ENCODE measurements at regions not wholly inside any gene's neighbourhood (a gene's known extent, or its start where the extent isn't known, plus 50 kb on each side); places are given as distances from the start of the nearest gene placed in this dataset.
"Not testable (repeated sequence)": the region's sequence is repeated elsewhere in the genome, so short reads cannot be mapped to it uniquely, and the experiment has no call there.

DNA sequence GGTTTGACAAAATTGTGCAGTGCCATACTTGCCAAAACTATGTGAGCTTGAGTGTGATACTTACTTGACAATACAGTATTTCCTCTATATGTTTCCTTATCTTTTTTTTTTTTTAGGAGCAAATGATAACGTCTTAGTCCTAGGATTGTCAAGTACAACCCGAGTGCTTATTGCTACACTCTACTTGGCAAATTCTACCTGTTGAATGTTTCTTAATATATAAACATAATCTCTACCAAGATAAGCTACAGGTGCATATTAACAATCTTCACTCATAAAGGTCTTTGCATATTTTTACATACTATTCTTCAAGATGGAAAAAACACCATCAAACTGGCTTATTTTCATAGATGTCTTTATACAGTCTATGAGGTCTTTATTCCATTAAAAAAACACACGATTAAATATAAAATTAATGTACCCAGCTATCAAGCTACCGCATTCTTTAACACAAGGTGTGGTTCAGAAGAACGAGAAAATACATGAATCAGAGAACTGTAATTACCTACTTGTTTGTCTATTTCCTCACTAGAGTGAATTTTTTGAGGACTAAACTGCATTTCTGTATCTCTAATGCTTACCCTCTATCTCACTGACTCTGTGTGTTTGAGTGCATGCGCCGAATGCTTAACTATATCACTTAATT is 76.1 kb upstream of the PDSS1 start:
- no peaks in the 10 kb centered on the region for H3K4me1 ChIP-seq (ENCODE audit: control insufficient read depth, insufficient read depth, low read length)
- H3K27me3 ChIP-seq (ENCODE audit: control insufficient read depth, insufficient read depth, low read length): peaks cover 12% of the 10 kb centered on the region

DNA sequence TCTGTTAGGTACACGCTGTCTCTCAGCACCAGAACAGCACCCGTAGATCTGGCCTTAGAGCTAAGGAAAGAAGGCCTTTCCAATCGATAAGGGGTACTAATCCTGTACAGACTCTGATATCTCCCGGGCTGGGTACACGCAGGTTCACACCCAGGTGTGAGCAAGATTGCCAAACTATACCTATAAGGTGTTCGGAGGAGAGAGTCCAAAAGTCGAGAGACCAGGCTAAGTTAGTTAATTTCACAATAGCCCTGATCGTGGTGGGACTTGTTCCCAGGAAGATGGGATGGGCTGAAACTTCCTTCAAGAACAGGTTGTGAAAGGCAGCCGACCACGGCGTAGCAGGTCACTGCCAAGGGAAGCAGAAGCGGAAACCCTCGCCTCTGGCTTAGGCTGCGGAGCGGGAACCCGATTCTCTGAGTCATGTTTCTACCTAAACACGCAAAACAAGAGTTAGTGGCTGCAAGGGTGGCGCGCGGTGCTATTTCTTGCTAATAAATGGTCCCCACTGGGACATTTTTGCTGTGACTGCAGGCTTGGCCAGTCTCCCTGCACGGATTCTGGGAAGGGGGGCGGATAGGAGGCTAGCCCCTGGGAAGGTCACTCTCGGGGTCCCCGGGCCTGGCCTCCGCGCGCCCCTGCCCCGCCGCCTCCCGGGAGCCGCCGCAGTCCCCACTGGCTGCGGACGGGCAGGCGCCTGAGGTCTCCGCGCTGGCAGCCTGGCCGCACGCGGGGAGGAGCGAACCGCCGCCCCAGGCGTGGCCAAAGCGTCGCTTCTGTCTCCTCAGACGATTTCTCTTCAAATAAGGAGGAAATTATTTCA is 75.4 kb upstream of the PDSS1 start:
- H3K27me3 ChIP-seq (ENCODE audit: control insufficient read depth, insufficient read depth, low read length): peaks cover 12% of the 10 kb centered on the region

More for the DNA sequence above, 76.1 kb upstream of the PDSS1 start:
- Histone ChIP-seq H3K9ac (ENCODE audit: low read depth, low read length) (no peak overlapping the region), H3K36me3 (ENCODE audit: control insufficient read depth, insufficient read depth, low read length) (no peaks in the 10 kb centered on the region), H3K4me3 (ENCODE audit: low read depth, low read length) (peak overlapping the region; percentile 70), H3K9me3 (ENCODE audit: control insufficient read depth, insufficient read depth, low read length) (no peaks in the 10 kb centered on the region)

DNA sequence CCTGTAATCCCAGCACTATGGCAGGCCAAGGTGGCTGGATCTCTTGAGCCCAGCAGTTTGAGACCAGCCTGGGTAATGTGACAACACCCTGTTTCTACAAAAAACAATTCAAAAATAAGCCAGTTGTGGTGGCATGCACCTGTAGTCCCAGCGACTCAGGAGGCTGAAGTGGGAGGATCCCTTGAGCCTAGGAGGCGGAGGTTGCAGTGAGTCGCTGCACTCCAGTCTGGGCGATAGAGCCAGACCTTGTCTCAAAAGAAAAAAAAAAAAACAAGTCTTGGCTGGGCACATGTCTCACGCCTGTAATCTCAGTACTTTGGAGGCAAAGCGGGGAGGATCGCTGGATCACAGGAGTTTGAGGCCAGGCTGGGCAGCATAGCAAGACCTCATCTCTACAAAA is 74.6 kb upstream of the PDSS1 start:
- H3K4me3 ChIP-seq (ENCODE audit: low read depth, low read length): peak overlapping the region; percentile 70
- H3K4me1 ChIP-seq (ENCODE audit: control insufficient read depth, insufficient read depth, low read length): no peaks in the 10 kb centered on the region

More for the DNA sequence above, 75.4 kb upstream of the PDSS1 start:
- H3K4me1 ChIP-seq (ENCODE audit: control insufficient read depth, insufficient read depth, low read length): no peaks in the 10 kb centered on the region
- H3K4me3 ChIP-seq (ENCODE audit: low read depth, low read length): peak overlapping the region; percentile 70
- H3K9ac ChIP-seq (ENCODE audit: low read depth, low read length): no peak overlapping the region
- no peaks in the 10 kb centered on the region for H3K9me3 ChIP-seq (ENCODE audit: control insufficient read depth, insufficient read depth, low read length)
- no peaks in the 10 kb centered on the region for H3K36me3 ChIP-seq (ENCODE audit: control insufficient read depth, insufficient read depth, low read length)

DNA sequence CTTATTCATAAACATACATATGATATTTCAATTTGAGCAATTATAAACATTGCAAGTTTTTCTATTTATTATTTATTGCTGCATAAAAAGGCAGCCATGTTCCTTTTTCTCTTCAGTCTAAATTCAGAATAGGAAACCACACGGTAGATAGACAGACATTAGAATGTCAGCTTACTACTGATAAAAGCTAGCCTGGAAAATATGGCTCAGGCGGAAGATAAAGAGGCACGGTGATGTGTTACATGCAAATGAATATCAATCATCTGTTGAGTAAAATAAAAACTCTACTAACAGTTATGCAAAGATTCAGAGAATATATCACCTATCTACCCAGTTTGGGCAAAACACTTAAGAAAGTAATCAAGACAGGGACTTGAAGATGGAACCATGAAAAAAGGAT is 73.5 kb upstream of the PDSS1 start:
- Histone ChIP-seq H3K9ac (ENCODE audit: low read depth, low read length) (no peak overlapping the region), H3K9me3 (ENCODE audit: control insufficient read depth, insufficient read depth, low read length) (no peaks in the 10 kb centered on the region), H3K4me1 (ENCODE audit: control insufficient read depth, insufficient read depth, low read length) (no peaks in the 10 kb centered on the region), H3K36me3 (ENCODE audit: control insufficient read depth, insufficient read depth, low read length) (no peaks in the 10 kb centered on the region), H3K4me3 (ENCODE audit: low read depth, low read length) (no peak overlapping the region), H3K27me3 (ENCODE audit: control insufficient read depth, insufficient read depth, low read length) (peaks cover 12% of the 10 kb centered on the region)

More for the DNA sequence above, 74.6 kb upstream of the PDSS1 start:
- Histone ChIP-seq H3K9ac (ENCODE audit: low read depth, low read length) (no peak overlapping the region), H3K36me3 (ENCODE audit: control insufficient read depth, insufficient read depth, low read length) (no peaks in the 10 kb centered on the region), H3K27me3 (ENCODE audit: control insufficient read depth, insufficient read depth, low read length) (peaks cover 12% of the 10 kb centered on the region), H3K9me3 (ENCODE audit: control insufficient read depth, insufficient read depth, low read length) (no peaks in the 10 kb centered on the region)

DNA sequence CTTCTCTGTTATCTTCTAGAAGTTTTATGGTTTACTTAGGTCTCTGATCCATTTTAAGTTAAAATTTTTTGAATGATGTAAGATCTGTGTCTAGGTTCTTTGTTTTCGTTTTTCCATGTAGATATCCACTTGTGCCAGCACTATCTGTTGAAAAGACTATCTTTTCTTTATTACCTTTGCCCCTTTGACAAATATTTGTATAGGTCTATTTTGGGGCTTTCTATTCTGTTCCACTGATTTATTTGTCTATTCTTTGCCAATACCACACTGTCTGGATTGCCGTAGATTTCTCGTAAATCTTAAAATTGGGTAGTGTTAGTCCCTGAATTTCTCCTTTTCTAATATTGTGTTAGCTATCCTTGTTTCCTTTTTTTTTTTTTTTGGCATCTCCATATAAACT is 71.4 kb upstream of the PDSS1 start:
- no peaks in the 10 kb centered on the region for H3K36me3 ChIP-seq (ENCODE audit: control insufficient read depth, insufficient read depth, low read length)
- no peak overlapping the region for H3K9ac ChIP-seq (ENCODE audit: low read depth, low read length)
- no peaks in the 10 kb centered on the region for H3K9me3 ChIP-seq (ENCODE audit: control insufficient read depth, insufficient read depth, low read length)
- no peak overlapping the region for H3K4me3 ChIP-seq (ENCODE audit: low read depth, low read length)
- H3K4me1 ChIP-seq (ENCODE audit: control insufficient read depth, insufficient read depth, low read length): no peaks in the 10 kb centered on the region
- H3K27me3 ChIP-seq (ENCODE audit: control insufficient read depth, insufficient read depth, low read length): peaks cover 12% of the 10 kb centered on the region

DNA sequence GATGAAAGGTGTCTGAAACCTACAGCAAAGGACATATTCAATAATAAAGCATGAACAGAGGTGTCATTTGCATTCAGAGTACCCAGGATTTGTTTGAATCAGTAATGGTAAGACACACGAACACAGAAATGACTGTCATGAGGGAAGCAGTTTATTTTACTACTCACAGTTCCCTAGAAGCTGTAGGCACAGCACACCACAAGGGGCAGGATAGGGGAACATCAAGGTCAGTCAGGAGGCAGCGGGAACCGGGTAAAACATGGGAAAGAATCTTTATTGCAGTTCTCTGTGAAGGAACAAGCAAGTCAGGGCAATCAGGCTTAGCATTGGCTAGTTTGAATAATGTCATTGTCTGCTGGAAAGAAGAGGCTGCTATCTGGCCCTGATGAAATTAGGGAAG is 70.2 kb upstream of the PDSS1 start:
- peaks cover 2% of the 10 kb centered on the region for H3K27me3 ChIP-seq (ENCODE audit: control insufficient read depth, insufficient read depth, low read length)

DNA sequence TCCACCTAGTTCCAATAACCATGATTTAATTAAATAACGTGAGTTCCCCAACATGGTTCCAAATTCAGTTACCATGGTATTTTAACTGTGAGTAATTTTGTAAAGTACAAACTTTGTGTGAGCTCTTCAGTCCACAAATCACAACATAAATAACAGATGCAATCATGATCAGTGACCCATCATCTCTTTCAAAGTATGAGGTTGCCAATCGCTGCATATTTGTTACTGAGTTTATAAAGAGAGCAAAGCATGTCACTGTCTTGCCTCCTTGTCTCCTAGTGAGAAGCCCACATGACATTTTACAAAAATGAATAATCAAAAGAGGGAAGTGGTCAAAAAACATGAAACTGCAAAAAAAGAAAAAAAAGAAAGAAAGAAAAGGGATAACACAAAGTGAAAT is 69.1 kb upstream of the PDSS1 start:
- Histone ChIP-seq H3K9ac (ENCODE audit: low read depth, low read length) (no peak overlapping the region), H3K4me1 (ENCODE audit: control insufficient read depth, insufficient read depth, low read length) (no peaks in the 10 kb centered on the region), H3K27me3 (ENCODE audit: control insufficient read depth, insufficient read depth, low read length) (no peaks in the 10 kb centered on the region), H3K9me3 (ENCODE audit: control insufficient read depth, insufficient read depth, low read length) (no peaks in the 10 kb centered on the region), H3K36me3 (ENCODE audit: control insufficient read depth, insufficient read depth, low read length) (no peaks in the 10 kb centered on the region), H3K4me3 (ENCODE audit: low read depth, low read length) (no peak overlapping the region)

More for the DNA sequence above, 70.2 kb upstream of the PDSS1 start:
- Histone ChIP-seq H3K4me1 (ENCODE audit: control insufficient read depth, insufficient read depth, low read length) (no peaks in the 10 kb centered on the region), H3K4me3 (ENCODE audit: low read depth, low read length) (no peak overlapping the region), H3K9me3 (ENCODE audit: control insufficient read depth, insufficient read depth, low read length) (no peaks in the 10 kb centered on the region), H3K36me3 (ENCODE audit: control insufficient read depth, insufficient read depth, low read length) (no peaks in the 10 kb centered on the region), H3K9ac (ENCODE audit: low read depth, low read length) (no peak overlapping the region)

DNA sequence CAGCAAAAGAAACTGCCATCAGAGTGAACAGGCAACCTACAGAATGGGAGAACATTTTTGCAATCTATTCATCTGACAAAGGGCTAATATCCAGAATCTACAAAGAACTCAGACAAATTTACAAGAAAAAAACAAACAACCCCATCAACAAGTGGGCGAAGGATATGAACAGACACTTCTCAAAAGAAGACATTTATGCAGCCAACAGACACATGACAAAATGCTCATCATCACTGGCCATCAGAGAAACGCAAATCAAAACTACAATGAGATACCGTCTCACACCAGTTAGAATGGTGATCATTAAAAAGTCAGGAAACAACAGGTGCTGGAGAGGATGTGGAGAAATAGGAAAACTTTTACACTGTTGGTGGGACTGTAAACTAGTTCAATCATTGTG is 65.3 kb upstream of the PDSS1 start:
- H3K4me1 ChIP-seq (ENCODE audit: control insufficient read depth, insufficient read depth, low read length); H3K9ac ChIP-seq (ENCODE audit: low read depth, low read length); H3K27me3 ChIP-seq (ENCODE audit: control insufficient read depth, insufficient read depth, low read length); H3K9me3 ChIP-seq (ENCODE audit: control insufficient read depth, insufficient read depth, low read length); H3K4me3 ChIP-seq (ENCODE audit: low read depth, low read length); H3K36me3 ChIP-seq (ENCODE audit: control insufficient read depth, insufficient read depth, low read length): not testable (repeated sequence)

DNA sequence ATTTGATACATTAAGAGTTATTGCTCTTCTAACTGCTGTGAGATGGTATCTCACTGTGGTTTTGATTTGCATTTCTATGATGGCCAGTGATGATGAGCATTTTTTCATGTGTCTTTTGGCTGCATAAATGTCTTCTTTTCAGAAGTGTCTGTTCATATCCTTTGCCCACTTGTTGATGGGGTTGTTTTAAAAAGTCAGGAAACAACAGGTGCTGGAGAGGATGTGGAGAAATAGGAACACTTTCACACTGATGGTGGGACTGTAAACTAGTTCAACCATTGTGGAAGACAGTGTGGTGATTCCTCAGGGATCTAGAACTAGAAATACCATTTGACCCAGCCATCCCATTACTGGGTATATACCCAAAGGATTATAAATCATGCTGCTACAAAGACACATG is 63.4 kb upstream of the PDSS1 start:
- H3K27me3 ChIP-seq (ENCODE audit: control insufficient read depth, insufficient read depth, low read length); H3K4me3 ChIP-seq (ENCODE audit: low read depth, low read length); H3K36me3 ChIP-seq (ENCODE audit: control insufficient read depth, insufficient read depth, low read length); H3K9me3 ChIP-seq (ENCODE audit: control insufficient read depth, insufficient read depth, low read length); H3K4me1 ChIP-seq (ENCODE audit: control insufficient read depth, insufficient read depth, low read length); H3K9ac ChIP-seq (ENCODE audit: low read depth, low read length): not testable (repeated sequence)

DNA sequence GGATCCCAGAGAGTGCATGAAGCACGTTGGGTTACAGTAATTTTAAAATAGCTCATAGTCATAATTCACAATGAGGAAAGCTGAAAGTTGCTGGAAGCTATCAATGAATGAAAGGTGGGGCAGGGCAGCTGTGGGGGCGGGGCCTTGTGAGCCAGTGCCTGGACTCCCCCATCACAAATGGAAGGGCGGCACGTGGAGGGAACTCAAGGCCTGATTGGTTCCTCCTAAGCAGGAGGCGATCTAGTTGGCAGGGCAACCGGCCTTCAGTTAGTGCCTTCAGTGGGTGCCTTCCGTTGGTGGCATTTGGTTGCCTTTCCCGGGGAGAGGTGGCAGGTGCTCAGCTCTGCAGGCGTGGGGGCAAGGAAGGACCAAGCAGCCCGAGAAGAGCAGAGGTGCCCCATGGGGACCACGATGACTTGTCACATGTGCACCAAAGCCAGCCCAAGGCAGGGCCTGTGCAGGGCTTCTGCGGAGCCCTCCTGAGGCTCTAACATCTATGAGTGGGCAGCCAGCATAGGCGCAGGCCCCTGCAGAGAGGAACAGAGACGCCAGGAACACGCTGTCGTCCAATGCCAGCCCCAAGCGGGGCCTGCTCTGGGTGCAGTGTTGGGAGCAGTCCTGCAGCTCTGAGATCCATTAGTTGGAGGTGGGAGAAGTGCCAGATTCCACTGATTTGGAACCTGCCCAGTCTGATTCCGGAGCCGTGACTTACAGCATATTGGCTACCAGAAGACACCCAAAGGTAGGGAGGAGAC is 59.8 kb upstream of the PDSS1 start:
- H3K36me3 ChIP-seq (ENCODE audit: control insufficient read depth, insufficient read depth, low read length): no peaks in the 10 kb centered on the region
- H3K27me3 ChIP-seq (ENCODE audit: control insufficient read depth, insufficient read depth, low read length): no peaks in the 10 kb centered on the region
- no peaks in the 10 kb centered on the region for H3K9me3 ChIP-seq (ENCODE audit: control insufficient read depth, insufficient read depth, low read length)
- no peaks in the 10 kb centered on the region for H3K4me1 ChIP-seq (ENCODE audit: control insufficient read depth, insufficient read depth, low read length)
- no peak overlapping the region for H3K9ac ChIP-seq (ENCODE audit: low read depth, low read length)
- no peak overlapping the region for H3K4me3 ChIP-seq (ENCODE audit: low read depth, low read length)

DNA sequence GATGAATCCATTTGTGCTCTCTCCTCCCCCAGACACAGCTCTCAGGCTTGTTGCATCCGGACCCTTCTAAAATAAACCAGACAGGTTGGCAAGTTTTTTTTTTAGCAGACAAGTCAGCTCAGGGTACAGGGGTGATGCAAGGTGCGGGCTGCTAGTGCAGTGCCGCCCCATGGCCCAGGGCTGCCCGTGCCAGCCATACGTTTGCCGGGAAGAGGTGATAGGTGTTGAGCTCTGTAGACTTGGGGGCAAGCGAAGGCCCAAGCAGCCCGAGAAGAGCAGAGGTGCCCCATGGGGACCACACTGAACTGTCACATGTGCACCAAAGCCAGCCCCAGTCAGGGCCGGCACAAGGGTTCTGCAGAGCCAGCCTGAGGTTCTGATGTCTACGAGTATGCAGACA is 57.1 kb upstream of the PDSS1 start:
- no peak overlapping the region for H3K4me3 ChIP-seq (ENCODE audit: low read depth, low read length)
- no peaks in the 10 kb centered on the region for H3K27me3 ChIP-seq (ENCODE audit: control insufficient read depth, insufficient read depth, low read length)
- H3K4me1 ChIP-seq (ENCODE audit: control insufficient read depth, insufficient read depth, low read length): no peaks in the 10 kb centered on the region
- no peaks in the 10 kb centered on the region for H3K9me3 ChIP-seq (ENCODE audit: control insufficient read depth, insufficient read depth, low read length)
- H3K9ac ChIP-seq (ENCODE audit: low read depth, low read length): no peak overlapping the region
- no peaks in the 10 kb centered on the region for H3K36me3 ChIP-seq (ENCODE audit: control insufficient read depth, insufficient read depth, low read length)

Data from iPS-15b (cell line).